ENCODE measurements at regions not wholly inside any gene's neighbourhood (a gene's known extent, or its start where the extent isn't known, plus 50 kb on each side); places are given as distances from the start of the nearest gene placed in this dataset.
A peak's percentile ranks its signal among the peaks of the same experiment; 100 is the strongest.

DNA sequence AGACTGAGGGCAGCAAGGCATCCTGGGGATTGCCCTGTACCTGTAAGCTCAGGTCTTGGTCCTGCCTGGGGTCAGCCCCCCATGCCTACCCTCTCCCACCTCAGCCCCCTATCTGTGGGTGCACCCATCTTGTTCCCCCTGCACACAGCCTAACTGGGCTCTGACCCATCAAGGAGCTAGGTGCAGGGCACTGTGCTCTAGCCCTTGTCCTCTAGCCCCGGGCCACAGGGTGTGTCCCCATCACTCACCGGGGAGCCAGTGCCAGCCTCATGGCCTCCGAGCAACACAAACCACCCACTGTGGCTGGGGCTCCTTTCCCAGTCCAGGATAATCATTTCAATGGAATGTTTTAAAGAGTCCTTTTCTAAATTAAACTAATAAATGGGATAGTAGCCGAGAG is 293.9 kb upstream of the PLET1 start:
- DNase-seq (ENCODE audit: extremely low read depth in 1 of 11, low read depth in 9 of 11, low spot score in 4 of 11): no peak

GRCh38 chr11:112555491-112556364 is 295.1 kb upstream of the PLET1 start:
- DNase-seq (ENCODE audit: extremely low read depth in 1 of 11, low read depth in 9 of 11, low spot score in 4 of 11): peak in 5 of 11 donors; percentile 19 to 46 (median 25)

DNA sequence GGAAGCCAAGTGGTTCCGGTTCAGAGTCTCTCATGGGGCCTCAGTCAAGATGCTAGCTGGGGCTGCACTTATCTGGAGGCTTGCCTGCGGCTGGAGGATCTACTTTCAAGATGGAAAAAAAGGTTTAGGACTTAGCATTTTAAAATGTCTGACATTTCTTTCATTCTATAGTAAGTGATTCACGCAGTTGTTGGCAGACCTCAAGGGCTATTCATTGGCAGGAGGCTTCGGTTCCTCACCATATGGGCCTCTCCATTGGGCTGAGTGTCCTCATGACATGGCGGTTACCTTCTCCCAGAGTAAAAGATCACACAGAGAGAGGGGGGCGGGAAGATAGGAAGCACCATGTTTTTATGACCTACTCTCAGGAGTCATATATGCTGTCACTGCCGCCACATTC is 298.0 kb upstream of the PLET1 start:
- DNase-seq (ENCODE audit: extremely low read depth in 1 of 11, low read depth in 9 of 11, low spot score in 4 of 11): no peak

GRCh38 chr11:112563808-112564207 is 303.1 kb upstream of the PLET1 start:
- no peak for DNase-seq (ENCODE audit: extremely low read depth in 1 of 11, low read depth in 9 of 11, low spot score in 4 of 11)

DNA sequence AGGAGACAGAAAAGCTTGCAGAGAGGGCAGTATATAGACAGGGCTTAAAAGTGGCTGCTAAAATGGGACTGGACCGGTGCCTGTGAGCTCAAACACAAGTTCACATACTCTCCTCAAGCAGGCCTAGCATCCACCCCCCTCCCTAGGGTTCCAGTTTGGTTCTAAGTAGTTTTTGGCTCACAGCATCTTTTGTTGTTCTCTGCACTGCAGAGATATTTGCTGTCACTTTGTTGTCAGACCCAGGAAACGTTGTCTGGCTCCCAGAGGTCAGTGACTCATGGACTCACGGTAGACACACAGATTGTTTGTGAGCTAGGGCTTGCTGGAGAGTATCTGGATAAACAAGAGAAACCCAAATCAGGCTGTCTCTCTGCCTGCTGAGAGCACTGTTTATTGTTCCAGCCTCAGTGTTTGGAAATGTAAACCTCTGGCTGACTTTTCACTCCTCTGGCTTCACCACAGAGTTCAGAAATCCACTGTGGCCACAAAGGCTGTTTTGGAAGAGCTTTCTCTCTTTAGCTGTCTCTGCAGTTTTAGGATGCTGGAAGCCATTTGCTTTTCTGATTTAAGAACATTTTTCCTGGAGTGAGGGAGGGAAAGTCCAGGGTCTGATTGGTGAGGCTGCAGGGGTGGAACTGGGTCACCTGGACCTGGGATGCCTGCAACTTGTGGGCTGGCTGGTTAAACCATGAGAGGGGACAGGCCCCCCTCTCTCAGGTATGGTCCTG is 303.7 kb upstream of the PLET1 start:
- no peak for DNase-seq (ENCODE audit: extremely low read depth in 1 of 11, low read depth in 9 of 11, low spot score in 4 of 11)

GRCh38 chr11:112565551-112565950 is 304.9 kb upstream of the PLET1 start:
- DNase-seq (ENCODE audit: extremely low read depth in 1 of 11, low read depth in 9 of 11, low spot score in 4 of 11): no peak

GRCh38 chr11:112566124-112566523 is 305.5 kb upstream of the PLET1 start:
- no peak for DNase-seq (ENCODE audit: extremely low read depth in 1 of 11, low read depth in 9 of 11, low spot score in 4 of 11)

DNA sequence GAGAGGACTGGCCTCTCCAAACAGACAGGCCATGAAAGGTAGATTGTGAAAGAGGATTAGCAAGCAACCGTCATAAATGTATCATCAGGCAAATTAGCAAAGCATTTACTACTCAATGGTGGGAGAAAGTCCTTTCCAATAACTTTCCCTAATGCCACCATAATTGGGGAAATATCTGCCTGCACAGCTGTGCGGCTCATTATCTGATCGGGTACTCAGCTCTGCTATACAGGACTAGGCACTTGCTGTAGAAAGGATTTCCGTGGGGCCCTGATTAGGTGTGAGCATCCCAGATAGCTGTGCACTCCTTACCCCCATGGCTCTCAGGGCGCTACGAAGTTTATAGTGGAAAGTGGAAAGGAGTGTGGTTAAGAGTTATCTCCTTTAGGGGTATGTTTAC is 309.7 kb upstream of the PLET1 start:
- no peak for DNase-seq (ENCODE audit: extremely low read depth in 1 of 11, low read depth in 9 of 11, low spot score in 4 of 11)

GRCh38 chr11:112579282-112579681 is 318.6 kb upstream of the PLET1 start:
- DNase-seq (ENCODE audit: extremely low read depth in 1 of 11, low read depth in 9 of 11, low spot score in 4 of 11): no peak

GRCh38 chr11:112580864-112581263 is 320.2 kb upstream of the PLET1 start:
- DNase-seq (ENCODE audit: extremely low read depth in 1 of 11, low read depth in 9 of 11, low spot score in 4 of 11): no peak

DNA sequence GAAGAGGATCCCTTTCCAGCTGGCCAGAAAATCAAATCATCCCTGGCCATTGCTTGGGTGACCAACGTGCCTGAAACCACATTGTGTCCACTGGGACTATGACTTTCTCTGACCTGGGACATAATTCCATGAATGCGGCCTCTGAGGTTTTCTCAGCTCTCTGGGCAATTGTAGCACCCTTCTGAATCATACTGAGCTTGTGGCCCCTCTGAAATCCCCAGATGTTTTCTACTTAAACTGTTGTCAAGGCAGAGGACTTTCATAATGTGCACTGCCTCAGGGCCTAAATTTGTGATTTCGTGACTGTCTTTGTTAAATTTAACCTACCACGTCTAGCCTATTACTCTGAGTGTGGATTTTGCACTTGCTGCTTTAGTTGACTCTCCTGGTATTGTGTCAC is 321.1 kb upstream of the PLET1 start:
- DNase-seq (ENCODE audit: extremely low read depth in 1 of 11, low read depth in 9 of 11, low spot score in 4 of 11): no peak

DNA sequence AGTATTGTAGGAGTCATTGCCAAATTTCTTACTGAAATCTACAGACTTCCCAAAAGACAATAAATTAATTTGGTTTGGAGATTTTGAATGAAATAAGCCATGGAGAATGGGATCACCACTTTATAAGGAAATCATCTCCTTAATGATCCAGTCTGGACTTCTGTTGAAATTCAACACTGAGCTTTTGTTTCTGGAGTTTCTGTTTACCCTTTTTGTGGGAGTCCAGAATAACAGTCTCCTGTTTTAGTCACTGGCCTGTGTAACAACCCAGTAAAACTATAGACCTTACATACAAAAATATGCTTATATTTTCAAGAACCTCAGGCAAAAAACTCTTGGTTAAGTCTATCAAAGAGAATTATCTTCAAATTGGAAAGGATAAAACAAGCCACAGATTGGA is 321.7 kb upstream of the PLET1 start:
- DNase-seq (ENCODE audit: extremely low read depth in 1 of 11, low read depth in 9 of 11, low spot score in 4 of 11): no peak

DNA sequence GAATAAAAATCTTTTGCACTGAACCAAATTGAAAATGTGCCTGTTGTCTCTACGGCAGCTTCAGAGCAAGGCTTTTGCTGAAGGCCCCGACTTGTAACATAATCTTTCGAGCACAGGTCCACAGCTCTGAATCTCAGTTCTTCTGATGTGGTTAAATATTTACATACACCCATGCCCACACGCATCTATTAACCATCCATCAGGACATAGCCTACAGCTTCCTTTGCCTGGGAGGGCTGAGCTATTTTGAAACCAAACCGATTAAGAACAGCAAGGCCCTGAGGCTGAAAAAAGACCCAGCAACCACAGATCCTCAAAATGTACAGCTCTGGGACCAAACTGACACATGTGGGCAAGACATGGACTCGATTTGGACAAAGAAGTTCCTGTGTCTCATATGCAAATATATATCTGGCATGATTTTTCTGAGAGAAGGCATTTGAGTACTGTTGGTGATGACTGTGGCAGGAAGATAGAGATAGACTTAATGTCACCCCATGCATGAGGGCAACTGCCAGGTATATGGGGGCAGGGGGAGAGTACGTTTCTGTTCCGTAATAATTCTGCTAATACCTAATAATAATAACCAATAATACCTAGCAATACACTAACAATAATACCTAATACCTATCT is 322.7 kb upstream of the PLET1 start:
- DNase-seq (ENCODE audit: extremely low read depth in 1 of 11, low read depth in 9 of 11, low spot score in 4 of 11): no peak

- DNase-seq (ENCODE audit: extremely low read depth in 1 of 11, low read depth in 9 of 11, low spot score in 4 of 11): no peak
These were observed 324.0 kb upstream of the PLET1 start for GRCh38 chr11:112584672-112585071.

GRCh38 chr11:112587664-112588063 is 327.0 kb upstream of the PLET1 start:
- no peak for DNase-seq (ENCODE audit: extremely low read depth in 1 of 11, low read depth in 9 of 11, low spot score in 4 of 11)

- peak; percentile 71 to 92 (median 83) for DNase-seq (ENCODE audit: extremely low read depth in 1 of 11, low read depth in 9 of 11, low spot score in 4 of 11)
These were observed 327.6 kb upstream of the PLET1 start for GRCh38 chr11:112588252-112588694.

GRCh38 chr11:112589155-112589554 is 328.5 kb upstream of the PLET1 start:
- DNase-seq (ENCODE audit: extremely low read depth in 1 of 11, low read depth in 9 of 11, low spot score in 4 of 11): peak in 3 of 11 donors; percentile 29 to 58 (median 31)

- no peak for DNase-seq (ENCODE audit: extremely low read depth in 1 of 11, low read depth in 9 of 11, low spot score in 4 of 11)
These were observed 330.1 kb upstream of the PLET1 start for GRCh38 chr11:112590764-112591163.

GRCh38 chr11:112593440-112593839 is 332.8 kb upstream of the PLET1 start:
- no peak for DNase-seq (ENCODE audit: extremely low read depth in 1 of 11, low read depth in 9 of 11, low spot score in 4 of 11)

- DNase-seq (ENCODE audit: extremely low read depth in 1 of 11, low read depth in 9 of 11, low spot score in 4 of 11): no peak
These were observed 335.7 kb upstream of the PLET1 start for GRCh38 chr11:112596324-112596723.
